WTC11 (cell line): ENCODE measurements at regions not wholly inside any gene's neighbourhood (a gene's known extent, or its start where the extent isn't known, plus 50 kb on each side); places are given as distances from the start of the nearest gene placed in this dataset.

ENCODE experiments used
- CTCF ChIP-seq: fragments of 200-600 bp; IDR thresholded peaks from 2 replicates; pipeline ENCODE4 v1.8.0; 2022; ENCODE audit warnings: antibody characterized with exemption
- NR1H2 ChIP-seq: sonication (generic); formaldehyde crosslinking; IDR thresholded peaks from 2 replicates; pipeline ENCODE4 v1.9.0; 2021; ENCODE audit warnings: mild to moderate bottlenecking, moderate library complexity, missing genetic modification reagents
- PRDM15 ChIP-seq: sonication (generic); formaldehyde crosslinking; IDR thresholded peaks from 2 replicates; pipeline ENCODE4 v1.8.0; 2022; ENCODE audit warnings: missing genetic modification reagents

- TF ChIP-seq NR1H2 (CRISPR knock-in tag) = no peak
- no peak for TF ChIP-seq PRDM15 (CRISPR knock-in tag)
- no peak for TF ChIP-seq CTCF
Observed at GRCh38 chr22:48346311-48346710, 1481.4 kb downstream of the BRD1 start.
